Stimulated activated CD8-positive, alpha-beta memory T cell treated with anti-CD3 and anti-CD28 coated beads, Interleukin-12 subunit alpha, Interleukin-12 subunit beta, amount 100 ng/mL, for 4 hours (primary cell): ENCODE measurements at regions not wholly inside any gene's neighbourhood (a gene's known extent, or its start where the extent isn't known, plus 50 kb on each side); places are given as distances from the start of the nearest gene placed in this dataset.

Experiments
- DNase-seq: peaks from one replicate; pipeline ENCODE4 v3.0.0-alpha.2; 2020; ENCODE audit warnings: low read depth

DNA sequence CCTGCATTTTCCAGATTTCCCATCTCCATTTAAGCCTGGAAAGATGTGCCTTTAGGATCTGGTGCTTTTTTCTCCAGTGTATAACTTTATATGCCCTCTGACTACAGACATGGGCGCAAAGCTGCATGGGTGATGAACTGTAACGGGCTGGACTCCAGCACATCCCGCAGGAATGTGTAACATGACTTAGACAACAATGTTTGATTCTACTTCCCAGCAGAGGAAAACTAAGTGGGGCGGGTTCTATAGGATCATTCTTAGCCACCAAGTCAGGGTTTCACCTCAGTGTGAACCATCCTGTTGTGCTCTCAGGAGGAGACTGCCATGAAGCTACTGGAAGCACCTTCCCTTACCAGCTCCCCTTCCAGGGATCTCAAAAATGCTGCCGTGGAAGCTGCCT is 93.2 kb upstream of the SERP2 start:
- DNase-seq: no peak

- no peak for DNase-seq
Observed at GRCh38 chr13:44281252-44282000, 92.2 kb upstream of the SERP2 start.

GRCh38 chr13:44283600-44283999 is 90.0 kb upstream of the SERP2 start:
- no peak for DNase-seq

DNA sequence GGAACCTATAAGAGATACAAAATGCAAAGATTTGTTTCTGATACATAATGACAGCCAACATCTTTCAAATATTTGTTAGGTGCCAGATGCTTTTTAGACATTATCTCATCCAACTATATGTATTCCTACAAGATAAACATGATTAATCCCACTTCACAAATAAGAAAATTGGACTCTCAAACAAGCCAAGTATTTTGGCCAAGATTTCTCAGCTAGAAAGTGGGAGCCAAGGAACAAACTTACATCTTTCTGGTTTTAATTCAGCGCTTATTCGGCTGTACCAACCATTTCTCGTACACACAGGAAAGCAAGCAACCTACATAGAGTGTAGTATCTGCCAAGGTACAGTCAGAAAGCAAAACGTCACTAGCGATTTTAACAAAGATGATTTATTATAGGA is 85.7 kb upstream of the SERP2 start:
- DNase-seq: no peak

- no peak for DNase-seq
Observed at GRCh38 chr13:44292545-44292944, 81.1 kb upstream of the SERP2 start.

DNA sequence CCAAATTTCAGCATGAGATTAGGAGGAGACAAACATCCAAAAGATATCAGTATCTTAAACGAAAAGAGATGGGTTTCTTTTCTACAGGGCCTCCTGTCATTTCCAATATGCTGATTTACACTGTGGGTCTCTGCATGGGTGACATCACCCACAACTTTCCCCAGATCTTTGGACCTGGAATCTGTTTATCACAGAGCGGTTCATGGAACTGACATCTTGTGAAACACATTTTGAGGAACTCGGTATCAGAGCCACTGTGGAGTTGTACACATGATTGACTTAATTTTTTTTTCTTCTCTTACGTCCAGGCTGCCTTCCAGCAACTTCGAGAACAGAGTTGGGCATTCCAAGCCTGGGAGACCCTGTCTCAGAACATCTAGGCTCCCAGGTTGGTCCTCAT is 80.2 kb upstream of the SERP2 start:
- DNase-seq: no peak

DNA sequence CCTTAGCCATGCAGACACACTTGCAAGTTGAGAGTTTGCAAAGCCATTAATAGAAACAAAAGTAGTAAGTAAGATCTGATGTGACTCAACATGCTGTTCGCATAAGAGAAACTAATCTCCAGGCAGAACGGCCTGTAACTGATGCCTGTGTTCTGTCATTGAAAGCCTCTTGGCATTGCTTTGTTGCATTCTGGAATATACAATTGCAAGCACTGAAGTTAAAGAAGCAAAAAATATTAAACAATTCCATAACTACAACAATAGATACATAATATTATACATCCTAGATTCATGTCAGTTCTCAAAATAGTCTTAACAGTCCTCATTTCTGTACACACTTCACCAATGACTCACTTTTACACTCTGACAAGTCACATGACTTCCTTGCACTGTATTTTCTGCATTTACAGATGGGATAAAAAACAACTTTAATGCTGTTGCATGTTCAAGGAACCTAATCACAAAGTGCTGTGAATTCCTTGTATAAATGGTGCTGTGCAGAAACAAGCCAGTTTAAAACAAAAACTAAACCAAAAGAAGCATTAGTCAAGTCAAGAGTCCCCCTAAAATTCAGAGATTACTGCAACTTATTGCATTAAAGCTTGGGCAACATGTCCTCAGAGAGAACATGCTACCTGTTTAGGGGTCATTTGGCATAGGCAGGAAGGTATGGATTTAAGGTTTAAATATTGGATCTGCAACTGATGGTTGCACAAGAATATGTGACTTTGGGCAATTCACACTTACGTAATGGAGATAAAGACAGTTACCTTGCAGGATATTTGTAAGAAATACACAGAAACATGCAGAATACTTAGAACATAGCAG is 79.5 kb upstream of the SERP2 start:
- DNase-seq: no peak

GRCh38 chr13:44294876-44295275 is 78.7 kb upstream of the SERP2 start:
- DNase-seq: no peak

- DNase-seq: no peak
Observed at GRCh38 chr13:44296856-44297255, 76.8 kb upstream of the SERP2 start.

DNA sequence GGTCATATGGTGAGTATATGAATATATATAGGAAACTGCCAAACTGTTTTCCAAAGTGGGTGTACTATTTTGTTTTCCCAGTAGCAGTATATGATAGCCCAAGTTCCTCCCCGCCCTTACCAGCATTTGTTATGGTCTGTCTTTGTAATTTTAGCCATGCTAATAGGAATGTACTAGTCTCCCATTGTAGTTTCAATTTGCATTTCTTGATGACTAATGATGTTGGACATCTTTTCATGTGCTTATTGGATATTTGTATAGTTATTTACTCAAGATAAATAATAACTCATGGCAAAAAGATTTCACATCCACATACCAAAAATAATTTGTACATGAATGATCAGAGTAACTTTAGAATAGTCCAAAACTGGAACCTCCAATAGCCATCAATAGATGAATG is 75.3 kb upstream of the SERP2 start:
- DNase-seq: no peak

GRCh38 chr13:44299152-44299943 is 74.3 kb upstream of the SERP2 start:
- no peak for DNase-seq

DNA sequence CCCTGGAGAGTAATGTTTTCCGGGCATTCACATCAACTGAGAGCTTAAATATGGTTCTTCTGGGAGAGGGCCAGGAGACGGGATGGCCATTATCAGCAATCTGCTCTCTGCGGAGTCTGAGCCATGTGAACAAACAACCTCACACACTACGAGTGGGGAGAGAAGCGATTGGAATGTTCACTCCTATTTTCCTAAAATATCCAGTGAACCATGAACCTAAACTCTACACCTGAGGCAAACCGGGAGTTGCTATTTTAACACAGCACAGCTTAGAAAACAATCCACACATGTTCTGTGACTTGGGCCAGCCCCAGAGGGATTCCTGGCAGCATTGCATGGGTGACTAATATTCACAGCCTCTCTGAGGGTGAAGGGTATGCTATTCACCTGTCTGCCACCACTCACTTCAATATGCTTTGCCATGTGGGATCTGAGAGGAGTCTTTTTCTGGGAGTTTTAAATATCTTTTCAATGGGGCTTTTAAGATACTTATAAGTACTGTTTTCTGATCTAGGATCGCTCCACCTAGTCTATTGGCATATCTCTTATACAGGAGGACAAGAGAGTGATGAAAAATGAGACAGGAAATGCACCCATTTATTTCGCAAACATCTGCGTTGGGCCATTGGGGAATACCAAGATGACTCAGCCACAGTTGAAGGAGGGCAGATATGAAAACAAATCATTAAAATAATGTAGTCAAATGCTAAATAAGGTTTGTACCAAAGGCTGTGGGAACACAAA is 72.6 kb upstream of the SERP2 start:
- DNase-seq: no peak

- DNase-seq: no peak
Observed at GRCh38 chr13:44301639-44302015, 72.0 kb upstream of the SERP2 start.

GRCh38 chr13:44302233-44302632 is 71.4 kb upstream of the SERP2 start:
- DNase-seq: no peak

- no peak for DNase-seq
Observed at GRCh38 chr13:44302940-44303575, 70.6 kb upstream of the SERP2 start.

DNA sequence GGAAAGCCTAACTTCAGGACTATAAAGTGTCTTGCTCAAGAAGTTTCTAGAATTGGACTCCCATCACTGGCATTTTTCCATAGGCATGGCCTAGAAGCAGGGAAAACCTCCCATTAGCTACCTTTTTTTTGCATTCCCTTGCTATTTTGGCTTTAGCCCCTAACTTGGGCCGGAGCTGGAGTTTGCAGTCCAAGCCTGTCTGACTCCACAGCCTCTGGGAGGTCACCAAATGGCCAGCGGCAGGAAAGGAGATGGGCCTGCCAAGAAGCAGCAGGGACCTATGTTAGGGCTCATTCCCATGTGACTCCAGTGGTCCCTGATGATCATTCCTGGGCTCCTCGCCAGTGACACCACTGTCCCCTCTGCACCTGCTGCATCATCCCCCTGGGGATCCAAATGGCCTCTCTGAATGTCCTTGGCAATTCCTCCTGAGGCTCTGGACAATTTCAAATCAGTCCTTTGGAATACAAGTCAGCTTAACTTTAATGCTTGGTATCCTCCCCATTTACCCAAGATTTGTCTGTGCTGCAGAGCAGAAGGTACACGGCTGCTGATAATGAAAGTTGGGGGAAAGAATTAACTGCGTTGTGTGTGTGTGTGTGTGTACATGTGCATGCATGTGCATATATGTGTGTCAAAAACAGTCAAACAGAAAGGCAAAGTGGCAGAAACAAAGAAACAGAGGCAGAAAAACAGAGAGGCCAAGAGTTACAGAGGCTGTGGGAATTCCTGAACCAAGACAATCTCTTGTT is 69.8 kb upstream of the SERP2 start:
- DNase-seq: no peak

GRCh38 chr13:44304433-44304725 is 69.2 kb upstream of the SERP2 start:
- DNase-seq: no peak

- DNase-seq: no peak
Observed at GRCh38 chr13:44305286-44305685, 68.3 kb upstream of the SERP2 start.

DNA sequence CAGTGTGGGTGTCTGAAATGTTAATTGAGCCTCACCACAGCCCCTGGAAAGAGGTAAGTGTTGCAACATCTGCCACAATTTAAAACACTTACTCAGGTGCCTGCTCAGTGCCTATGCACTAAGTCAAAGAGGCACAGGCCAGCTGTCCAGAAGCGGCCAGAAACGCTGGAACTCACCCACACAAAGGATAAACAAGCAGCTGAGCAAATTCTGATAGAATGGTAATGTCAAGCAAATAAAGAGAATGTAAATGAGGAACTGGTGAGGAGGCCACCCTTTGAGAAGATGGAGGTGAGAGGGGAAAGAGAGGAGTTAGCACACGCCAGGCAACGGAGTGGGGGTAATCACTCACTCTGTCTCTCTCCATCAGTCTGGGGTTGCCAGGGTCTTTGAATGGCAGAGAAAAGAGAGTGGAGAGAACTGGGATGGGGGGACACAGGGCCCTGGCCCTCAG is 67.7 kb upstream of the SERP2 start:
- no peak for DNase-seq

DNA sequence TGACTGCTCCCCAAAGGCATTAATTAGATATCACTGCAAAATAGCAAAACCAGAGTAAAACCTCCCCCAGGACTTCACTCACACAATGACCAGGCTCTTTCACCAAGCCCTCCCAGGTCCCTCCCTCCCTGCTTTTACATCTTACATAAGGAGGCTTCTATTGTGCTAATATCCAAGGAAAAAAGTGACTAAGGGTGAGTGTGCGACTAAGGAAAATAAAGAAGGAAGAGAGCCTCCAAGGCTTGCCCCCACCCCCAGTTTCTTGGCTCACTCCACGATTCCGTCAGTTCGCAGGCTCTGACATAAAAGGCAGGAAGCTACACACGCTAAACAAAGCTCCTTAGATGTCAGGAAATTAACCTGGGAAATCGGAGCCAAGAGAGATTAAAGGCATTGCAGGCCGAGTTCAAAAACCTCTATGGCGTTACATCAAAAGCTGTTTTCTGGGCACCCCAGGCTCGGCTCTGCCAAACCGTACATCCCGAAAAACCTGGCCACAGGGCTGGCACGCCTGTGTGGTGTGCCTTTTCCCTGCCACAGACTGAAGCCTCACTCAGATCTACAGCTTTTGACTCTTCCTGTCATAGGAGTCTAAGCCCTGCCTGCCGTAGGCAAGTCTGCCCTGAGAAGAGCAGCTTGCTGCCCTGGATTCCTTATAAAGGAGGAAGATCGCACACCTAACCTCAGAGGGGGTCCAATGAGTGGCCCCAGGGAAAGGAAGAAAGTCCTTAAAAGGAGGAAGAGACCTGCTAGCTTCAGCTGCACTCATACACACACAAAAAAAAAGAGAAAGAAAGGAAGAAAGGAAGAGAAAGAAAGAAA is 67.0 kb upstream of the SERP2 start:
- DNase-seq: no peak
